GM19397 (cell line): ENCODE measurements at regions not wholly inside any gene's neighbourhood (a gene's known extent, or its start where the extent isn't known, plus 50 kb on each side); places are given as distances from the start of the nearest gene placed in this dataset.
A peak's percentile ranks its signal among the peaks of the same experiment; 100 is the strongest.

Source experiments
- ATAC-seq: cut with Tn5 transposase; IDR thresholded peaks from one replicate; pipeline ENCODE4 v1.9.1; 2021; ENCODE audit warnings: mild to moderate bottlenecking, moderate library complexity; ENCODE audit not compliant: unreplicated experiment

- ATAC-seq = peak; percentile 42
Measured at GRCh38 chr5:65068410-65068809, 299.7 kb downstream of the CWC27 start.

- ATAC-seq = no peak
Measured at GRCh38 chr5:65070026-65070425, 301.3 kb downstream of the CWC27 start.

GRCh38 chr5:65072850-65073249, 304.1 kb downstream of the CWC27 start:
- no peak for ATAC-seq

- no peak for ATAC-seq
Measured at GRCh38 chr5:65073250-65073661, 304.5 kb downstream of the CWC27 start.

GRCh38 chr5:65075623-65076250, 307.0 kb downstream of the CWC27 start:
- no peak for ATAC-seq

GRCh38 chr5:65076251-65076869, 307.6 kb downstream of the CWC27 start:
- ATAC-seq = peak; percentile 76

- no peak for ATAC-seq
Measured at GRCh38 chr5:65077653-65078052, 308.9 kb downstream of the CWC27 start.

- ATAC-seq = no peak
Measured at GRCh38 chr5:65078331-65078730, 309.6 kb downstream of the CWC27 start.

- no peak for ATAC-seq
Measured at GRCh38 chr5:65081071-65081470, 312.3 kb downstream of the CWC27 start.

GRCh38 chr5:65084795-65085515, 316.2 kb downstream of the CWC27 start:
- no peak for ATAC-seq

- no peak for ATAC-seq
Measured at GRCh38 chr5:65085516-65085850, 316.8 kb downstream of the CWC27 start.

GRCh38 chr5:65086234-65086890, 317.6 kb downstream of the CWC27 start:
- ATAC-seq = no peak

GRCh38 chr5:65087154-65087553, 318.4 kb downstream of the CWC27 start:
- no peak for ATAC-seq

GRCh38 chr5:65094279-65094678, 325.5 kb downstream of the CWC27 start:
- ATAC-seq = no peak

GRCh38 chr5:65098393-65098792, 329.7 kb downstream of the CWC27 start:
- no peak for ATAC-seq
